Keratinocyte (primary cell): ENCODE measurements at regions not wholly inside any gene's neighbourhood (a gene's known extent, or its start where the extent isn't known, plus 50 kb on each side); places are given as distances from the start of the nearest gene placed in this dataset.

Experiments
- EZH2 ChIP-seq: IDR thresholded peaks from one replicate; pipeline ENCODE4 v1.6.1; 2012; ENCODE audit warnings: inconsistent platforms, mild to moderate bottlenecking, low read length, moderate library complexity
- TF ChIP-seq, protein P1 (sequence below), 3 experiments: IDR thresholded peaks in 1 of 3; conservative IDR thresholded peaks in 1 of 3; optimal IDR thresholded peaks in 1 of 3; 2 replicates in 2 of 3; 3 replicates in 1 of 3; pipeline versions ENCODE3 to v1.5.1; 2011; ENCODE audit warnings: low read length in 3 of 3, mild to moderate bottlenecking in 3 of 3, moderate library complexity in 2 of 3, control low read depth in 1 of 3, inconsistent platforms in 1 of 3; ENCODE audit not compliant: insufficient read depth in 2 of 3; ENCODE audit errors: extremely low read depth in 1 of 3

GRCh38 chr6:15751721-15752350 lies 89.0 kb upstream of the DTNBP1 start:
- TF ChIP-seq, protein P1, sequence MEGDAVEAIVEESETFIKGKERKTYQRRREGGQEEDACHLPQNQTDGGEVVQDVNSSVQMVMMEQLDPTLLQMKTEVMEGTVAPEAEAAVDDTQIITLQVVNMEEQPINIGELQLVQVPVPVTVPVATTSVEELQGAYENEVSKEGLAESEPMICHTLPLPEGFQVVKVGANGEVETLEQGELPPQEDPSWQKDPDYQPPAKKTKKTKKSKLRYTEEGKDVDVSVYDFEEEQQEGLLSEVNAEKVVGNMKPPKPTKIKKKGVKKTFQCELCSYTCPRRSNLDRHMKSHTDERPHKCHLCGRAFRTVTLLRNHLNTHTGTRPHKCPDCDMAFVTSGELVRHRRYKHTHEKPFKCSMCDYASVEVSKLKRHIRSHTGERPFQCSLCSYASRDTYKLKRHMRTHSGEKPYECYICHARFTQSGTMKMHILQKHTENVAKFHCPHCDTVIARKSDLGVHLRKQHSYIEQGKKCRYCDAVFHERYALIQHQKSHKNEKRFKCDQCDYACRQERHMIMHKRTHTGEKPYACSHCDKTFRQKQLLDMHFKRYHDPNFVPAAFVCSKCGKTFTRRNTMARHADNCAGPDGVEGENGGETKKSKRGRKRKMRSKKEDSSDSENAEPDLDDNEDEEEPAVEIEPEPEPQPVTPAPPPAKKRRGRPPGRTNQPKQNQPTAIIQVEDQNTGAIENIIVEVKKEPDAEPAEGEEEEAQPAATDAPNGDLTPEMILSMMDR (optimal IDR thresholded peaks at IDR 0.05 in 1 of 3, IDR thresholded peaks at IDR 0.05 in 1 of 3, conservative IDR thresholded peaks at IDR 0.05 in 1 of 3; ENCODE audit: extremely low read depth in 1 of 3, insufficient read depth in 2 of 3, low read length in 3 of 3): no peak
- no peak for TF ChIP-seq EZH2
